ENCODE measurements at regions not wholly inside any gene's neighbourhood (a gene's known extent, or its start where the extent isn't known, plus 50 kb on each side); places are given as distances from the start of the nearest gene placed in this dataset.

DNA sequence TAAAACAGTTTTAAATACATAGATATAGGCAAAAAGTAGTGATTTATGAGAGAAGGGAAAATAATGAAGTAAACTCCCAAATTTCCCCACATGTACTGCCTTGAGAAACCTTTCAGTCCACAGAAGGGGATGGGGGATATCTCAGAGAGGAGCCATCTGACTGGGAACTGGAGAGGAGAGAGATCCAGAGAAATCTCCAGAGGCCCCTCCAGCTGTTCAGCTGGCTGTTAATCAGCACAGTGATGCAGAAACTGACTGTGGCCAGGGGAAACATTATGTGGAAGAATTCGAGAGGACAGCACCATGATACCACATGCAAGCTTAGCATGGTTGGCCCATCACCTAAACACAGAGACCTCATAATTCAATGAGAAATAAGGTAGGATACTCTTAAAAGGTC, 1165.9 kb upstream of the TMEM132C start:
- H2BK5ac ChIP-seq (ENCODE audit: low read length): no peak overlapping the region
- no peak overlapping the region for H3K4me3 ChIP-seq (ENCODE audit: low read length in 2 of 2)
- H3K27ac ChIP-seq (replicated peaks; ENCODE audit: low read length): no peak overlapping the region
- H3K79me1 ChIP-seq (ENCODE audit: low read depth, low read length): no peaks in the 10 kb centered on the region
- no peaks in the 10 kb centered on the region for H3K36me3 ChIP-seq (replicated peaks in 1 of 2; ENCODE audit: control insufficient read depth in 2 of 2, insufficient read depth in 2 of 2, low read length in 2 of 2)
- no peak overlapping the region for H2BK120ac ChIP-seq (ENCODE audit: low read depth, low read length)
- no peak overlapping the region for H3K4ac ChIP-seq (ENCODE audit: low read length)
- no peak overlapping the region for H2BK15ac ChIP-seq (ENCODE audit: low read length)
- no peak overlapping the region for H3K4me2 ChIP-seq (ENCODE audit: insufficient read depth, low read length, poor library complexity, severe bottlenecking)
- no peak overlapping the region for H3K9ac ChIP-seq (ENCODE audit: low read depth, low read length, poor library complexity)
- no peak overlapping the region for H3K23ac ChIP-seq (ENCODE audit: low read depth, low read length, poor library complexity)
- no peak overlapping the region for H3K18ac ChIP-seq (ENCODE audit: low read length)
- H2AFZ ChIP-seq (ENCODE audit: low read length): no peak overlapping the region
- H3K27me3 ChIP-seq (ENCODE audit: control insufficient read depth in 3 of 3, insufficient read depth in 3 of 3, low read depth in 1 of 3, low read length in 3 of 3): no peaks in the 10 kb centered on the region
- no peaks in the 10 kb centered on the region for H3K4me1 ChIP-seq (ENCODE audit: control insufficient read depth in 2 of 2, insufficient read depth in 1 of 2, low read depth in 1 of 2, low read length in 2 of 2)
- no peak overlapping the region for H2AK5ac ChIP-seq (ENCODE audit: low read depth, low read length)
- H4K91ac ChIP-seq (ENCODE audit: low read depth, low read length, poor library complexity): no peak overlapping the region
- no peak for DNase-seq (ENCODE audit: low spot score)
- no peaks in the 10 kb centered on the region for H3K9me3 ChIP-seq (replicated peaks in 1 of 2; ENCODE audit: control insufficient read depth in 2 of 2, insufficient read depth in 1 of 2, low read depth in 1 of 2, low read length in 2 of 2)
- no peak overlapping the region for H4K8ac ChIP-seq (ENCODE audit: low read depth, low read length)
- WGBS, 2 donors (ENCODE audit: extremely low coverage in 2 of 2, insufficient read length in 2 of 2, insufficient replicate concordance in 1 of 2): no CpG with 5 or more reads among the region's 1 CpG
- H3K14ac ChIP-seq (ENCODE audit: low read length): no peak overlapping the region
- no peak overlapping the region for H2BK12ac ChIP-seq (ENCODE audit: low read length)

DNA sequence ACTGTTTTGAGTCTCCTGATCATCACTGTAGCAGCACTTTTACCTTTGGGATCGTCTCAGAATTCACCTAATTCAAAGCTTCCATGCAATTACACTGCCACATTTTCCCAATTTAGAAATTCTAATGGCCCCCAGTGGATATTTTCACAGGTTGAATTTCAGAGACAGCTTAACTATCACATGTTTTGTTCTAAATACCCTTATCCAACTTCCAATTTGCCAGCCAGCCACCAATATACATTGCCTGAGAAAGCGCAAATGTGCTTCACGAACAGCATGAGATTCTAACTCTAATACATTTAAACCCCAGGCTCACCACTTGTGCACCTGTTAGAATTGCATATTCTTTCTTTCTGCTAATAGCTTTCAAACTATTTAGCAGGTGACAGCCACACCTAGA, 1160.9 kb upstream of the TMEM132C start:
- Histone ChIP-seq H2AFZ (ENCODE audit: low read length) (no peak overlapping the region), H3K23ac (ENCODE audit: low read depth, low read length, poor library complexity) (no peak overlapping the region), H2BK5ac (ENCODE audit: low read length) (no peak overlapping the region), H3K36me3 (replicated peaks in 1 of 2; ENCODE audit: control insufficient read depth in 2 of 2, insufficient read depth in 2 of 2, low read length in 2 of 2) (no peaks in the 10 kb centered on the region), H3K27ac (replicated peaks; ENCODE audit: low read length) (no peak overlapping the region), H3K4me2 (ENCODE audit: insufficient read depth, low read length, poor library complexity, severe bottlenecking) (no peak overlapping the region), H4K8ac (ENCODE audit: low read depth, low read length) (no peak overlapping the region), H3K4me1 (ENCODE audit: control insufficient read depth in 2 of 2, insufficient read depth in 1 of 2, low read depth in 1 of 2, low read length in 2 of 2) (no peaks in the 10 kb centered on the region), H3K4me3 (ENCODE audit: low read length in 2 of 2) (no peak overlapping the region), H3K18ac (ENCODE audit: low read length) (no peak overlapping the region), H3K9ac (ENCODE audit: low read depth, low read length, poor library complexity) (no peak overlapping the region), H3K14ac (ENCODE audit: low read length) (no peak overlapping the region), H2BK15ac (ENCODE audit: low read length) (no peak overlapping the region), H4K91ac (ENCODE audit: low read depth, low read length, poor library complexity) (no peak overlapping the region), H2AK5ac (ENCODE audit: low read depth, low read length) (no peak overlapping the region), H3K79me1 (ENCODE audit: low read depth, low read length) (no peaks in the 10 kb centered on the region), H3K27me3 (ENCODE audit: control insufficient read depth in 3 of 3, insufficient read depth in 3 of 3, low read depth in 1 of 3, low read length in 3 of 3) (no peaks in the 10 kb centered on the region), H2BK12ac (ENCODE audit: low read length) (no peak overlapping the region), H2BK120ac (ENCODE audit: low read depth, low read length) (no peak overlapping the region), H3K4ac (ENCODE audit: low read length) (no peak overlapping the region), H3K9me3 (replicated peaks in 1 of 2; ENCODE audit: control insufficient read depth in 2 of 2, insufficient read depth in 1 of 2, low read depth in 1 of 2, low read length in 2 of 2) (no peaks in the 10 kb centered on the region)
- WGBS, 2 donors (ENCODE audit: extremely low coverage in 2 of 2, insufficient read length in 2 of 2, insufficient replicate concordance in 1 of 2): no CpG with 5 or more reads among the region's 3 CpGs
- DNase-seq (ENCODE audit: low spot score): no peak

DNA sequence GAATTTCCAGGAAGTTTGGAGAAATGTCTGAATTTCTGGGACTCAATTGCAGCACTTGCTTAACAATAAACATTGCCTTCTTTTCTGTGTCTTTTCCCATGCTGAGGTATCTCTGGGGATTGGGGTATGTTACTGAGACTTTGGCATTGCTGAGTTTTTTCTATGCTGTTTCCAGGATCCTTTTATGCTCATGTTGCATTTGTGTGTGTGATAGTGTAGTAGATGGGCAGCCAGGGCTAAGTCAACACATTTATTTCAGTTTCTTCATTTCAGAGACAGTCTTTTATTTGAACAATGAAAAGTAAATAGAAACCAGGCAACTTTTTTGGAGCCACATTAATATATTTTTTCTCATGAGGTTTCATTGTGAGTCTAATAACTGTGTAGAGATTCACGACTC, 1160.3 kb upstream of the TMEM132C start:
- no peak overlapping the region for H3K4me2 ChIP-seq (ENCODE audit: insufficient read depth, low read length, poor library complexity, severe bottlenecking)
- no peaks in the 10 kb centered on the region for H3K4me1 ChIP-seq (ENCODE audit: control insufficient read depth in 2 of 2, insufficient read depth in 1 of 2, low read depth in 1 of 2, low read length in 2 of 2)
- H3K9me3 ChIP-seq (replicated peaks in 1 of 2; ENCODE audit: control insufficient read depth in 2 of 2, insufficient read depth in 1 of 2, low read depth in 1 of 2, low read length in 2 of 2): no peaks in the 10 kb centered on the region
- no peaks in the 10 kb centered on the region for H3K36me3 ChIP-seq (replicated peaks in 1 of 2; ENCODE audit: control insufficient read depth in 2 of 2, insufficient read depth in 2 of 2, low read length in 2 of 2)
- H3K9ac ChIP-seq (ENCODE audit: low read depth, low read length, poor library complexity): no peak overlapping the region
- H2BK12ac ChIP-seq (ENCODE audit: low read length): no peak overlapping the region
- H3K27me3 ChIP-seq (ENCODE audit: control insufficient read depth in 3 of 3, insufficient read depth in 3 of 3, low read depth in 1 of 3, low read length in 3 of 3): no peaks in the 10 kb centered on the region
- WGBS, 2 donors (ENCODE audit: extremely low coverage in 2 of 2, insufficient read length in 2 of 2, insufficient replicate concordance in 1 of 2): no CpG with 5 or more reads among the region's 1 CpG
- H3K4me3 ChIP-seq (ENCODE audit: low read length in 2 of 2): no peak overlapping the region
- H2AFZ ChIP-seq (ENCODE audit: low read length): no peak overlapping the region
- no peak overlapping the region for H4K91ac ChIP-seq (ENCODE audit: low read depth, low read length, poor library complexity)
- no peak for DNase-seq (ENCODE audit: low spot score)
- H3K18ac ChIP-seq (ENCODE audit: low read length): no peak overlapping the region
- no peak overlapping the region for H3K27ac ChIP-seq (replicated peaks; ENCODE audit: low read length)
- no peak overlapping the region for H3K14ac ChIP-seq (ENCODE audit: low read length)
- H2BK5ac ChIP-seq (ENCODE audit: low read length): no peak overlapping the region
- no peak overlapping the region for H2BK15ac ChIP-seq (ENCODE audit: low read length)
- no peak overlapping the region for H2AK5ac ChIP-seq (ENCODE audit: low read depth, low read length)
- no peak overlapping the region for H3K23ac ChIP-seq (ENCODE audit: low read depth, low read length, poor library complexity)
- H3K4ac ChIP-seq (ENCODE audit: low read length): no peak overlapping the region
- H3K79me1 ChIP-seq (ENCODE audit: low read depth, low read length): no peaks in the 10 kb centered on the region
- H4K8ac ChIP-seq (ENCODE audit: low read depth, low read length): no peak overlapping the region
- H2BK120ac ChIP-seq (ENCODE audit: low read depth, low read length): no peak overlapping the region

DNA sequence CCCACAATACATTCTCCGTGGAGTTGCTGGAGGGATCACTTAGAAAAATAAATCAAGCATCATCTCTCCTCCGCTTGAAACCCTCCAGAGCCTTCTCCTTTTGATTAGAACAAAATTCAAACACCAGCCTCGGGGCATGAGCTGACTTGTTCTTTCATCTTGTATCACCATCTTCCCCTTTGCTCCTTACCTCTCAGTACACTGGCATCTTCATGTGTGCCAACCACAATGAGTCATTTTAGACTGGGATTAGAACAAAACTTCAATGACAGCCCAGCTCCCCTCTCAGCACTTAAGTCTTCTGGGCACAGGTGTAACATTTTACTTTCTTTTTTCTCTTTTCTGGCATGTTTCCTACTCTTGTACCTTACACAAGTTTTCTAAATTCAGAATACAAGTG, 1159.2 kb upstream of the TMEM132C start:
- DNase-seq (ENCODE audit: low spot score): no peak
- no CpG with 5 or more reads among the region's 3 CpGs for WGBS, 2 donors (ENCODE audit: extremely low coverage in 2 of 2, insufficient read length in 2 of 2, insufficient replicate concordance in 1 of 2)
- Histone ChIP-seq H3K4ac (ENCODE audit: low read length) (no peak overlapping the region), H3K27ac (replicated peaks; ENCODE audit: low read length) (no peak overlapping the region), H3K4me2 (ENCODE audit: insufficient read depth, low read length, poor library complexity, severe bottlenecking) (no peak overlapping the region), H3K4me1 (ENCODE audit: control insufficient read depth in 2 of 2, insufficient read depth in 1 of 2, low read depth in 1 of 2, low read length in 2 of 2) (no peaks in the 10 kb centered on the region), H2BK15ac (ENCODE audit: low read length) (no peak overlapping the region), H3K36me3 (replicated peaks in 1 of 2; ENCODE audit: control insufficient read depth in 2 of 2, insufficient read depth in 2 of 2, low read length in 2 of 2) (no peaks in the 10 kb centered on the region), H3K27me3 (ENCODE audit: control insufficient read depth in 3 of 3, insufficient read depth in 3 of 3, low read depth in 1 of 3, low read length in 3 of 3) (no peaks in the 10 kb centered on the region), H2AK5ac (ENCODE audit: low read depth, low read length) (no peak overlapping the region), H4K8ac (ENCODE audit: low read depth, low read length) (no peak overlapping the region), H3K23ac (ENCODE audit: low read depth, low read length, poor library complexity) (no peak overlapping the region), H3K18ac (ENCODE audit: low read length) (no peak overlapping the region), H2BK5ac (ENCODE audit: low read length) (no peak overlapping the region), H3K79me1 (ENCODE audit: low read depth, low read length) (no peaks in the 10 kb centered on the region), H2BK12ac (ENCODE audit: low read length) (no peak overlapping the region), H4K91ac (ENCODE audit: low read depth, low read length, poor library complexity) (no peak overlapping the region), H3K14ac (ENCODE audit: low read length) (no peak overlapping the region), H3K9ac (ENCODE audit: low read depth, low read length, poor library complexity) (no peak overlapping the region), H2BK120ac (ENCODE audit: low read depth, low read length) (no peak overlapping the region), H3K4me3 (ENCODE audit: low read length in 2 of 2) (no peak overlapping the region), H3K9me3 (replicated peaks in 1 of 2; ENCODE audit: control insufficient read depth in 2 of 2, insufficient read depth in 1 of 2, low read depth in 1 of 2, low read length in 2 of 2) (no peaks in the 10 kb centered on the region), H2AFZ (ENCODE audit: low read length) (no peak overlapping the region)
